ENCODE measurements at regions not wholly inside any gene's neighbourhood (a gene's known extent, or its start where the extent isn't known, plus 50 kb on each side); places are given as distances from the start of the nearest gene placed in this dataset.

DNA sequence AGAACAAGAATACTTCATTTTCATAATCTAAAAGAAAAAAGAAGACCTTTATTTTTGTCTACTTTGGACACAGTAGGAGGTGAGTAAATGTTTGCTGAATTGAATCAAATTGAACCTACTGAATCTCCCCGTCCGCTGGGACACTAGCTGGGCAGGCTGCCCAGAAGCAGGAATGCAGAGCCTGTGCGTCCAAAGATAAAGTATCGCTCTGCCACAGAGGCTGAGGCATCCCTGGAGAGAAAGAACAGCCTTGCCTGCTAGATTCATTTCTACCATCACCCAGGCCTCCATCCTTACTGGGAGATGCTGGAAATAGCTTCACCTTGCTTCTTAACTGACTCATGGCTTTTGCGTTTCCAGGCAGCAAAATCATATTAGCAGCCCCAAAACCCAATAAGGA lies 64.1 kb upstream of the TSPAN11 start:
- FAIRE-seq (no peak), DNase-seq (ENCODE audit: low read depth) (no peak)
- Histone ChIP-seq H3K27me3 (ENCODE audit: control insufficient read depth, insufficient read depth, low read length) (no peaks in the 10 kb centered on the region), H3K4me3 (ENCODE audit: low read depth, low read length) (no peak overlapping the region), H3K36me3 (ENCODE audit: control insufficient read depth, insufficient read depth, low read length) (no peaks in the 10 kb centered on the region)
- TF ChIP-seq, protein P1, sequence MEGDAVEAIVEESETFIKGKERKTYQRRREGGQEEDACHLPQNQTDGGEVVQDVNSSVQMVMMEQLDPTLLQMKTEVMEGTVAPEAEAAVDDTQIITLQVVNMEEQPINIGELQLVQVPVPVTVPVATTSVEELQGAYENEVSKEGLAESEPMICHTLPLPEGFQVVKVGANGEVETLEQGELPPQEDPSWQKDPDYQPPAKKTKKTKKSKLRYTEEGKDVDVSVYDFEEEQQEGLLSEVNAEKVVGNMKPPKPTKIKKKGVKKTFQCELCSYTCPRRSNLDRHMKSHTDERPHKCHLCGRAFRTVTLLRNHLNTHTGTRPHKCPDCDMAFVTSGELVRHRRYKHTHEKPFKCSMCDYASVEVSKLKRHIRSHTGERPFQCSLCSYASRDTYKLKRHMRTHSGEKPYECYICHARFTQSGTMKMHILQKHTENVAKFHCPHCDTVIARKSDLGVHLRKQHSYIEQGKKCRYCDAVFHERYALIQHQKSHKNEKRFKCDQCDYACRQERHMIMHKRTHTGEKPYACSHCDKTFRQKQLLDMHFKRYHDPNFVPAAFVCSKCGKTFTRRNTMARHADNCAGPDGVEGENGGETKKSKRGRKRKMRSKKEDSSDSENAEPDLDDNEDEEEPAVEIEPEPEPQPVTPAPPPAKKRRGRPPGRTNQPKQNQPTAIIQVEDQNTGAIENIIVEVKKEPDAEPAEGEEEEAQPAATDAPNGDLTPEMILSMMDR (IDR thresholded peaks at IDR 0.05; ENCODE audit: insufficient read depth, low read length, severe bottlenecking): no peak

DNA sequence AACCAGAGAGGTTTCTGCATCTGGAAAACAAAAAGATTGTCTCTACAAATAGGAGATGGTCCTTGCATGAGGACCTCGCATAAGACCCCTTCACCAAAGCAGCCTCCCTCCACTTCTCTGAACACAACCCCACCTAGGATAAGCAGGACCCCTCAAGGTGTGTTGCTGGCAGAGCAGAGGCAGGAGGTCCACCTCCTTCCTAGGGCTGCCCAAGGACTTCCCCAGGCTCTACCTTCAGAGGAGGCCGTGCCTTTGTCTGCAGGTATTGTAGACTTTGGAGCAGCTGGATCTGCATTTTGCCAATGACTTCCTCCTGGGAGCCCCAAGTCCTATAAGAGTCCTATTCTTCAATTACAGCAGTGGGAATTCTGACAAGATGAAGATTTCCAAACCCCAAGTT lies 67.3 kb upstream of the TSPAN11 start:
- no peaks in the 10 kb centered on the region for H3K36me3 ChIP-seq (ENCODE audit: control insufficient read depth, insufficient read depth, low read length)
- H3K4me3 ChIP-seq (ENCODE audit: low read depth, low read length): no peak overlapping the region
- no peaks in the 10 kb centered on the region for H3K27me3 ChIP-seq (ENCODE audit: control insufficient read depth, insufficient read depth, low read length)
- FAIRE-seq: no peak
- no peak for DNase-seq (ENCODE audit: low read depth)
- TF ChIP-seq, protein P1 (IDR thresholded peaks at IDR 0.05; ENCODE audit: insufficient read depth, low read length, severe bottlenecking): no peak

DNA sequence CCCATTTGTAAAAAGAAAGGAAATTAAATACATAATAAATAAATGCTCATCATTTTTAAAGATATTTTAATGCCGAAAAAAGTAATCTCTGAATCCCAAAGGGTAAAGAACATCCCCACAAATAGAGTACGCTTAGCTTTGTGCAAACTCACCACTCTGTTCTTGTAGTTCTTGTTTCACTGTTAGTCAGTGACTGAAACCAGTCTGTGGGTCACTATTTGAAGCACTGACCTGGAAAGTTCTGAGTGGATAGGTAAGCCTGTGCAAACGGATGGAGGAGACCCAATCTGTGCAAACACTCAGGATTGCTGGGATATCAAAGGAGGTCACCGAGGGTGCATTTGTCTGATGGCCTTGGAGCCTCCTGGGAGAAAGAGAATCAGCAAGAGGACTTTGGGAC lies 68.1 kb upstream of the TSPAN11 start:
- TF ChIP-seq, protein P1 (IDR thresholded peaks at IDR 0.05; ENCODE audit: insufficient read depth, low read length, severe bottlenecking): no peak
- H3K27me3 ChIP-seq (ENCODE audit: control insufficient read depth, insufficient read depth, low read length): no peaks in the 10 kb centered on the region
- no peak overlapping the region for H3K4me3 ChIP-seq (ENCODE audit: low read depth, low read length)
- DNase-seq (ENCODE audit: low read depth) (no peak), FAIRE-seq (no peak)
- no peaks in the 10 kb centered on the region for H3K36me3 ChIP-seq (ENCODE audit: control insufficient read depth, insufficient read depth, low read length)

DNA sequence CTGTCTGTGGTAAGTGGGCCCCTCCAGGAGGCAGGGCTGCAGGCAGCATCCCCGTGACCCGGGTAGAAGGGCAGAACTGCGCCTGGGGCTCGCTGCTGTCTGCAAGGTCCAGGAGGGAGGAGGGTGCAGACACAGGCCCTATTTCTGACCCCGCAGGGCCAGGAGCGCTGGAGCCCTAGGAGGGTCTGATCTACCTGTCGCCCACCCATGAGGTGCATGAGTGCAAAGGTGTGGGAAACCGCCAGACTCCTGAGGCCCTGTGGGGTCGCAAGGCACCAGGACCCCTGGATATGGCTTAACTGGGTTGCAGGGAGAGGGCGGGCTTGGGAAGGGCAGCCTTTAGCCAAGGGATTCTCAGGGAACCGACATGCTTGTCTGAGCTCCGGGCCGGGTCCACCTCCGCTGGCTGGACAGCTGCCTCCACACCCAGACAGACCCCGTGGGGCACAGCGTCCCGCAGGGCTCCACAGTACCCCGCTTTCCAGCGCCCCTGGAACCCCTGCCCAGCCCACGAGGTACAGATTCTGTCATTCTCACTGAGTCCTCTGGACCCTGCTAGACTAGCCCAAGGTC lies 72.9 kb upstream of the TSPAN11 start:
- TF ChIP-seq, protein P1 (IDR thresholded peaks at IDR 0.05; ENCODE audit: insufficient read depth, low read length, severe bottlenecking): no peak
- Histone ChIP-seq H3K4me3 (ENCODE audit: low read depth, low read length) (no peak overlapping the region), H3K27me3 (ENCODE audit: control insufficient read depth, insufficient read depth, low read length) (no peaks in the 10 kb centered on the region), H3K36me3 (ENCODE audit: control insufficient read depth, insufficient read depth, low read length) (no peaks in the 10 kb centered on the region)
- FAIRE-seq: no peak
- DNase-seq (ENCODE audit: low read depth): no peak

DNA sequence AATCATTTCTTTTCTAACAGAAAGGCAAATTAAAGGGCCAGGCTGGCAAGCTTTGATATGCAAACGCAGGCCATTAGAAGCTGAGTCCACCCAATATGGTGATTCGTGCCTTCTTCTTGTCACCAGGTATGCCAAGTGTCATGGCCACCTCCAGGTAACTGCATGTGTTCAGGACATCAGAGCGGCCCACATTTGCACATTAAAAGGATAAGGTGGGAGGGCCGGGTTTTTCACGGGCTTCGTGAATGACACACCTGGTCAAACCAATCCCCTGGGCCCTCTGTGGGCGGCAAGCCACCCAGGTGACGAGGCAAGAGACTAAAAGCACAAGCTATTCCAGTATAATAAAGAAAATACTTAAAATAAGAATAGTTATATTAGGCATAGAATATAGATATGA lies 75.9 kb upstream of the TSPAN11 start:
- no peaks in the 10 kb centered on the region for H3K27me3 ChIP-seq (ENCODE audit: control insufficient read depth, insufficient read depth, low read length)
- FAIRE-seq (no peak), DNase-seq (ENCODE audit: low read depth) (no peak)
- TF ChIP-seq, protein P1 (IDR thresholded peaks at IDR 0.05; ENCODE audit: insufficient read depth, low read length, severe bottlenecking): no peak
- no peaks in the 10 kb centered on the region for H3K36me3 ChIP-seq (ENCODE audit: control insufficient read depth, insufficient read depth, low read length)
- H3K4me3 ChIP-seq (ENCODE audit: low read depth, low read length): no peak overlapping the region

DNA sequence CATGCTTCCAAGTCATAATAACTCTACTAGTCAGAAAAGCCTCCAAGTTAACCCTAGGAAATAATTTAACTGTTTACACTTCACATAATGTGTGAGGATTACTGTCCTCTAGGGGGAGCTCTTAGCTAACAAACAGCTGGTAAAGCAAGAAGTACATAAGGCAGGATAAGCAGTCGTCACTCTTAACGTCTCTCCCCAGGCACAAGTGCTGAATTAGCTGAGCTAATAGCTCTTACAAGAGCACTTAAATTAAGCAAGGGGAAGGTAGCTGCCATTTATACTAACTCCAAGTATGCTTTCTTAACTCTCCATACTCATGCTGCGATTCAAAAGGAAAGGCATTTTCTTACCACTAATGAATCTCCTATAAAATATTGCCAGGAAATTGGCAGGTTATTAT lies 79.3 kb upstream of the TSPAN11 start:
- Histone ChIP-seq H3K4me3 (ENCODE audit: low read depth, low read length) (no peak overlapping the region), H3K36me3 (ENCODE audit: control insufficient read depth, insufficient read depth, low read length) (no peaks in the 10 kb centered on the region), H3K27me3 (ENCODE audit: control insufficient read depth, insufficient read depth, low read length) (no peaks in the 10 kb centered on the region)
- DNase-seq (ENCODE audit: low read depth) (peak; percentile 69), FAIRE-seq (no peak)
- TF ChIP-seq, protein P1 (IDR thresholded peaks at IDR 0.05; ENCODE audit: insufficient read depth, low read length, severe bottlenecking): peak; percentile 56

Data from bronchial epithelial cell (primary cell).